H9 (cell line): ENCODE measurements at regions not wholly inside any gene's neighbourhood (a gene's known extent, or its start where the extent isn't known, plus 50 kb on each side); places are given as distances from the start of the nearest gene placed in this dataset.

Experiments used
- DNase-seq: peaks from one replicate; pipeline ENCODE4 v3.0.0-alpha.2; 2017
- H2AFZ ChIP-seq: one replicate; pipeline ENCODE4 v1.6.1; 2013; ENCODE audit warnings: mild to moderate bottlenecking, low read length, control low read depth, moderate library complexity
- H2AK5ac ChIP-seq: 2 replicates; pipeline ENCODE4 v1.6.1; 2013; ENCODE audit warnings: low read length, control low read depth, mixed read lengths; ENCODE audit not compliant: insufficient read length
- H2BK120ac ChIP-seq: one replicate; pipeline ENCODE4 v1.6.1; 2013; ENCODE audit warnings: low read depth, mild to moderate bottlenecking, low read length, control low read depth, inconsistent platforms; ENCODE audit not compliant: poor library complexity, severe bottlenecking
- H2BK12ac ChIP-seq: 2 replicates; pipeline ENCODE4 v1.6.1; 2013; ENCODE audit warnings: low read length, control low read depth, mixed read lengths, low read depth; ENCODE audit not compliant: insufficient read length
- H2BK15ac ChIP-seq: 2 replicates; pipeline ENCODE4 v1.6.1; 2013; ENCODE audit warnings: low read depth, low read length, control low read depth
- H2BK20ac ChIP-seq: one replicate; pipeline ENCODE4 v1.6.1; 2013; ENCODE audit warnings: low read depth, mild to moderate bottlenecking, low read length, control low read depth, inconsistent platforms; ENCODE audit not compliant: poor library complexity, severe bottlenecking
- H2BK5ac ChIP-seq: 2 replicates; pipeline ENCODE4 v1.6.1; 2013; ENCODE audit warnings: low read length, control low read depth, mixed read lengths; ENCODE audit not compliant: insufficient read length
- H3K14ac ChIP-seq: 2 replicates; pipeline ENCODE4 v1.6.1; 2013; ENCODE audit warnings: low read length, control low read depth; ENCODE audit not compliant: insufficient read depth
- H3K18ac ChIP-seq: 2 replicates; pipeline ENCODE4 v1.6.1; 2013; ENCODE audit warnings: low read depth, mild to moderate bottlenecking, mixed read lengths, low read length, control low read depth; ENCODE audit not compliant: insufficient read length
- H3K23ac ChIP-seq: 2 replicates; pipeline ENCODE4 v1.6.1; 2013; ENCODE audit warnings: low read length, control low read depth, mixed read lengths, low read depth; ENCODE audit not compliant: insufficient read length
- H3K23me2 ChIP-seq: 2 replicates; pipeline ENCODE4 v1.6.1; 2013; ENCODE audit warnings: low read depth, mild to moderate bottlenecking, mixed read lengths, low read length, control low read depth; ENCODE audit not compliant: insufficient read length, poor library complexity, severe bottlenecking
- H3K27ac ChIP-seq: 2 replicates; pipeline ENCODE4 v1.5.1; 2013; ENCODE audit warnings: low read length, control low read depth, mixed read lengths, low read depth; ENCODE audit not compliant: insufficient read length
- H3K27me3 ChIP-seq: 2 replicates; pipeline ENCODE4 v1.6.1; 2013; ENCODE audit warnings: low read length, control low read depth, inconsistent platforms; ENCODE audit not compliant: insufficient read depth
- H3K4ac ChIP-seq: 2 replicates; pipeline ENCODE4 v1.6.1; 2013; ENCODE audit warnings: low read depth, mild to moderate bottlenecking, control low read depth, inconsistent platforms, low read length, moderate library complexity
- H3K4me1 ChIP-seq: 2 replicates; pipeline ENCODE4 v1.6.1; 2013; ENCODE audit warnings: low read length, control low read depth, inconsistent platforms; ENCODE audit not compliant: insufficient read depth
- H3K4me2 ChIP-seq: 2 replicates; pipeline ENCODE4 v1.6.1; 2013; ENCODE audit warnings: low read length, control low read depth, mixed read lengths; ENCODE audit not compliant: insufficient read length, insufficient read depth
- H3K56ac ChIP-seq: 2 replicates; pipeline ENCODE4 v1.6.1; 2013; ENCODE audit warnings: low read depth, mild to moderate bottlenecking, mixed read lengths, low read length, control low read depth; ENCODE audit not compliant: insufficient read length
- H3K79me1 ChIP-seq: 2 replicates; pipeline ENCODE4 v1.6.1; 2013; ENCODE audit warnings: low read depth, mild to moderate bottlenecking, moderate library complexity, low read length, control low read depth, inconsistent platforms; ENCODE audit not compliant: insufficient read depth, poor library complexity, severe bottlenecking
- H3K79me2 ChIP-seq: 2 replicates; pipeline ENCODE4 v1.6.1; 2013; ENCODE audit warnings: low read length, control low read depth, inconsistent platforms; ENCODE audit not compliant: insufficient read depth
- H3K9ac ChIP-seq: 2 replicates; pipeline ENCODE4 v1.6.1; 2013; ENCODE audit warnings: low read length, control low read depth, mixed read lengths; ENCODE audit not compliant: insufficient read length; ENCODE audit errors: extremely low read depth
- H3K9me3 ChIP-seq: one replicate; pipeline ENCODE4 v1.6.1; 2013; ENCODE audit warnings: low read depth, low read length, inconsistent platforms; ENCODE audit not compliant: control insufficient read depth
- H3T11ph ChIP-seq: one replicate; pipeline ENCODE4 v1.6.1; 2013; ENCODE audit warnings: mild to moderate bottlenecking, low read length, control low read depth, inconsistent platforms
- H4K20me1 ChIP-seq: one replicate; pipeline ENCODE4 v1.6.1; 2013; ENCODE audit not compliant: control insufficient read depth, insufficient read length, insufficient read depth
- H4K5ac ChIP-seq: 2 replicates; pipeline ENCODE4 v1.6.1; 2013; ENCODE audit warnings: low read depth, mild to moderate bottlenecking, mixed read lengths, low read length, control low read depth; ENCODE audit not compliant: insufficient read length
- H4K8ac ChIP-seq: replicated peaks from 2 replicates; pipeline ENCODE4 v1.6.1; 2013; ENCODE audit warnings: low read length, control low read depth, mixed read lengths, low read depth; ENCODE audit not compliant: insufficient read length
- H4K91ac ChIP-seq: 2 replicates; pipeline ENCODE4 v1.6.1; 2013; ENCODE audit warnings: low read depth, mild to moderate bottlenecking, moderate library complexity, mixed read lengths, low read length, control low read depth; ENCODE audit not compliant: insufficient read length
- H3K27ac Mint-ChIP-seq, 3 experiments: 2 replicates in 2 of 3; 3 replicates in 1 of 3; pipeline ENCODE4 v1.8.0; 2020 to 2021; ENCODE audit warnings: mixed read lengths in 3 of 3, mild to moderate bottlenecking in 1 of 3, moderate library complexity in 1 of 3
- H3K27me3 Mint-ChIP-seq: 2 replicates; pipeline ENCODE4 v1.8.0; 2021; ENCODE audit warnings: low read depth, mild to moderate bottlenecking, moderate library complexity, mixed read lengths
- H3K36me3 Mint-ChIP-seq, 3 experiments: 2 replicates in 2 of 3; 3 replicates in 1 of 3; pipeline ENCODE4 v1.8.0; 2020 to 2021; ENCODE audit warnings: low read depth in 3 of 3, mixed read lengths in 3 of 3; ENCODE audit not compliant: insufficient read depth in 1 of 3
- H3K4me1 Mint-ChIP-seq, 2 experiments: 2 replicates each; pipeline ENCODE4 v1.8.0; 2020; ENCODE audit warnings: mixed read lengths in 2 of 2
- H3K4me3 Mint-ChIP-seq, 2 experiments: 2 replicates in 1 of 2; 3 replicates in 1 of 2; pipeline ENCODE4 v1.8.0; 2020 to 2021; ENCODE audit warnings: mild to moderate bottlenecking in 2 of 2, mixed read lengths in 2 of 2, moderate library complexity in 1 of 2
- H3K9me3 Mint-ChIP-seq, 2 experiments: 2 replicates in 1 of 2; 3 replicates in 1 of 2; pipeline ENCODE4 v1.8.0; 2020; ENCODE audit warnings: mild to moderate bottlenecking in 2 of 2, mixed read lengths in 2 of 2, moderate library complexity in 1 of 2
- WGBS: extraction: QIAGEN DNeasy Blood & Tissue Kit; methylation state at CpG from one replicate; pipeline ENCODE4 v1.1.7; 2013; ENCODE audit warnings: missing lambda C conversion rate, low lambda C conversion rate, mixed read lengths; ENCODE audit not compliant: insufficient read length; ENCODE audit errors: extremely low coverage; 5-methylcytosine and 5-hydroxymethylcytosine counted together
- TF ChIP-seq, protein P1 (sequence below): fragments of 200-600 bp; sonication (generic); conservative IDR thresholded peaks from 3 replicates; pipeline ENCODE4 v1.8.0; 2021; ENCODE audit warnings: antibody characterized with exemption, mild to moderate bottlenecking

- H3K27me3 Mint-ChIP-seq: no peaks in the 10 kb centered on the region
- Histone ChIP-seq H3K79me2 (no peaks in the 10 kb centered on the region), H3K79me1 (no peaks in the 10 kb centered on the region), H3K23ac (no peak overlapping the region), H3K23me2 (no peaks in the 10 kb centered on the region), H2BK12ac (no peak overlapping the region), H2BK15ac (no peak overlapping the region), H2BK5ac (no peak overlapping the region), H2AFZ (no peak overlapping the region), H4K91ac (no peak overlapping the region), H2BK20ac (no peak overlapping the region), H3K27me3 (no peaks in the 10 kb centered on the region), H3K4me1 (no peaks in the 10 kb centered on the region), H3K4ac (no peak overlapping the region), H4K20me1 (no peaks in the 10 kb centered on the region), H3K56ac (no peak overlapping the region), H3T11ph (no peak overlapping the region), H2BK120ac (no peak overlapping the region), H3K14ac (no peak overlapping the region), H3K9ac (no peak overlapping the region), H4K5ac (no peak overlapping the region), H3K9me3 (no peaks in the 10 kb centered on the region), H2AK5ac (no peak overlapping the region), H4K8ac (no peak overlapping the region), H3K4me2 (no peak overlapping the region), H3K18ac (no peak overlapping the region), H3K27ac (no peak overlapping the region)
- H3K4me1 Mint-ChIP-seq: peaks cover 15 to 17% of the 10 kb centered on the region in 2 experiments
- peaks cover 0 to 6% (median 6%) of the 10 kb centered on the region in 3 experiments; a peak in 4 of 7 replicates for H3K36me3 Mint-ChIP-seq
- TF ChIP-seq, protein P1, sequence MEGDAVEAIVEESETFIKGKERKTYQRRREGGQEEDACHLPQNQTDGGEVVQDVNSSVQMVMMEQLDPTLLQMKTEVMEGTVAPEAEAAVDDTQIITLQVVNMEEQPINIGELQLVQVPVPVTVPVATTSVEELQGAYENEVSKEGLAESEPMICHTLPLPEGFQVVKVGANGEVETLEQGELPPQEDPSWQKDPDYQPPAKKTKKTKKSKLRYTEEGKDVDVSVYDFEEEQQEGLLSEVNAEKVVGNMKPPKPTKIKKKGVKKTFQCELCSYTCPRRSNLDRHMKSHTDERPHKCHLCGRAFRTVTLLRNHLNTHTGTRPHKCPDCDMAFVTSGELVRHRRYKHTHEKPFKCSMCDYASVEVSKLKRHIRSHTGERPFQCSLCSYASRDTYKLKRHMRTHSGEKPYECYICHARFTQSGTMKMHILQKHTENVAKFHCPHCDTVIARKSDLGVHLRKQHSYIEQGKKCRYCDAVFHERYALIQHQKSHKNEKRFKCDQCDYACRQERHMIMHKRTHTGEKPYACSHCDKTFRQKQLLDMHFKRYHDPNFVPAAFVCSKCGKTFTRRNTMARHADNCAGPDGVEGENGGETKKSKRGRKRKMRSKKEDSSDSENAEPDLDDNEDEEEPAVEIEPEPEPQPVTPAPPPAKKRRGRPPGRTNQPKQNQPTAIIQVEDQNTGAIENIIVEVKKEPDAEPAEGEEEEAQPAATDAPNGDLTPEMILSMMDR: no peak
- H3K27ac Mint-ChIP-seq: no peak overlapping the region
- no peak for DNase-seq
- no peak overlapping the region for H3K4me3 Mint-ChIP-seq
- WGBS: no CpG with 5 or more reads among the region's 4 CpGs
- H3K9me3 Mint-ChIP-seq: peaks cover 4 to 9% of the 10 kb centered on the region in 2 experiments; a peak in 4 of 5 replicates
These were observed 89.5 kb upstream of the SLC38A2 start for GRCh38 chr12:46461907-46462640.
